Endothelial cell (in vitro differentiated cells): ENCODE measurements at regions not wholly inside any gene's neighbourhood (a gene's known extent, or its start where the extent isn't known, plus 50 kb on each side); places are given as distances from the start of the nearest gene placed in this dataset.

Source experiments
- DNase-seq: peaks from one replicate; pipeline ENCODE4 v3.0.0; 2021; ENCODE audit warnings: low spot score
- H3K27ac Mint-ChIP-seq: one replicate; pipeline ENCODE4 v1.8.0; 2021; ENCODE audit warnings: mixed read lengths, inconsistent platforms; ENCODE audit not compliant: unreplicated experiment
- H3K27me3 Mint-ChIP-seq: one replicate; pipeline ENCODE4 v1.8.0; 2021; ENCODE audit warnings: mild to moderate bottlenecking, moderate library complexity, mixed read lengths, inconsistent platforms; ENCODE audit not compliant: unreplicated experiment
- H3K36me3 Mint-ChIP-seq: one replicate; pipeline ENCODE4 v1.8.0; 2021; ENCODE audit warnings: mild to moderate bottlenecking, low read depth, mixed read lengths, inconsistent platforms; ENCODE audit not compliant: unreplicated experiment
- H3K4me1 Mint-ChIP-seq: one replicate; pipeline ENCODE4 v1.8.0; 2021; ENCODE audit warnings: mild to moderate bottlenecking, mixed read lengths, inconsistent platforms; ENCODE audit not compliant: unreplicated experiment
- H3K4me3 Mint-ChIP-seq: one replicate; pipeline ENCODE4 v1.8.0; 2021; ENCODE audit warnings: mild to moderate bottlenecking, mixed read lengths, inconsistent platforms; ENCODE audit not compliant: unreplicated experiment
- H3K9me3 Mint-ChIP-seq: one replicate; pipeline ENCODE4 v1.8.0; 2021; ENCODE audit warnings: mixed read lengths, inconsistent platforms; ENCODE audit not compliant: unreplicated experiment
- TF ChIP-seq, protein P1 (sequence below): fragments of 200-600 bp; sonication (generic); IDR thresholded peaks from one replicate; pipeline ENCODE4 v1.5.0; 2021; ENCODE audit warnings: antibody characterized with exemption; ENCODE audit not compliant: unreplicated experiment

DNA sequence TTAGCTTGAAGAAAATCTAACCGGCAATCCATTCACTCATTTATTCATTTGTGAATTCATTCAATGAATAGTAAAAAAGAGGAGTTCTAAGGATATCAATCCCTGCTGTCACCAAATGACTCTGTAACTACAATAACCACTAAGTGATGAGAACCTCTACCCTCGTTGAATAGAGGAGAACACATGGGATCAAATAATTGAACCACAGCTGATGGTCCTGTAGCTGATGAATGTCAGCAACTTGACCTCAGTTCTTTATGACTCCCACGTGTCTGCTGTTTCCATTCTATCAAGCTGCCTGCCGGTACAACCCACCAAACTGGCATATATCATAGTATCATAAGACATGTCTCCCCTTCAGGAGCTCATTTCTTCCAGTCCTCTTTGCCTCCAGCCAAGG lies 150.3 kb downstream of the PTGER3 start:
- Mint-ChIP-seq H3K36me3 (no peaks in the 10 kb centered on the region), H3K4me3 (no peak overlapping the region), H3K9me3 (no peaks in the 10 kb centered on the region), H3K27ac (no peak overlapping the region), H3K27me3 (no peaks in the 10 kb centered on the region), H3K4me1 (peaks cover 7% of the 10 kb centered on the region)
- TF ChIP-seq, protein P1, sequence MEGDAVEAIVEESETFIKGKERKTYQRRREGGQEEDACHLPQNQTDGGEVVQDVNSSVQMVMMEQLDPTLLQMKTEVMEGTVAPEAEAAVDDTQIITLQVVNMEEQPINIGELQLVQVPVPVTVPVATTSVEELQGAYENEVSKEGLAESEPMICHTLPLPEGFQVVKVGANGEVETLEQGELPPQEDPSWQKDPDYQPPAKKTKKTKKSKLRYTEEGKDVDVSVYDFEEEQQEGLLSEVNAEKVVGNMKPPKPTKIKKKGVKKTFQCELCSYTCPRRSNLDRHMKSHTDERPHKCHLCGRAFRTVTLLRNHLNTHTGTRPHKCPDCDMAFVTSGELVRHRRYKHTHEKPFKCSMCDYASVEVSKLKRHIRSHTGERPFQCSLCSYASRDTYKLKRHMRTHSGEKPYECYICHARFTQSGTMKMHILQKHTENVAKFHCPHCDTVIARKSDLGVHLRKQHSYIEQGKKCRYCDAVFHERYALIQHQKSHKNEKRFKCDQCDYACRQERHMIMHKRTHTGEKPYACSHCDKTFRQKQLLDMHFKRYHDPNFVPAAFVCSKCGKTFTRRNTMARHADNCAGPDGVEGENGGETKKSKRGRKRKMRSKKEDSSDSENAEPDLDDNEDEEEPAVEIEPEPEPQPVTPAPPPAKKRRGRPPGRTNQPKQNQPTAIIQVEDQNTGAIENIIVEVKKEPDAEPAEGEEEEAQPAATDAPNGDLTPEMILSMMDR, result no peak
- no peak for DNase-seq

DNA sequence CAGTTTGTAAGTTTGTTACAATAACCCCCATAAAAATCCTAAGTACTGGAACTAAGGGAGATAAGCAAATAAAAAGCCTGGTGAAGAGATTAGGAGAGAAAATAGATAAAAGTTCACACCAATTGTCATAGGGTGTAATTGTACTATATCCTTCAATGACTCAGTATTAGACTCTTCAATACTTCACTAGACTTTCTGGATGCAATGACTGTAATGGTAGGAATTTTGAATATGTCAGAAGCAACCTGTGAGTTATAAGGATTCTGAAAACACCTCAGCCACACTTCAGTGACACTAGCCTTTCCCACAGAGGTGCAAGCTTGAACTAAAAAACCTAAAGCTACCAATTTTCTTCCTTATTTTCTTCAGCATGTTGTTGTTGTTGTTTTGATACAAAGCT lies 147.9 kb downstream of the PTGER3 start:
- H3K36me3 Mint-ChIP-seq, result no peaks in the 10 kb centered on the region
- H3K4me1 Mint-ChIP-seq, result peaks cover 7% of the 10 kb centered on the region
- no peaks in the 10 kb centered on the region for H3K27me3 Mint-ChIP-seq
- no peak overlapping the region for H3K4me3 Mint-ChIP-seq
- H3K27ac Mint-ChIP-seq, result no peak overlapping the region
- H3K9me3 Mint-ChIP-seq, result no peaks in the 10 kb centered on the region
- DNase-seq, result no peak
- TF ChIP-seq, protein P1, result no peak

DNA sequence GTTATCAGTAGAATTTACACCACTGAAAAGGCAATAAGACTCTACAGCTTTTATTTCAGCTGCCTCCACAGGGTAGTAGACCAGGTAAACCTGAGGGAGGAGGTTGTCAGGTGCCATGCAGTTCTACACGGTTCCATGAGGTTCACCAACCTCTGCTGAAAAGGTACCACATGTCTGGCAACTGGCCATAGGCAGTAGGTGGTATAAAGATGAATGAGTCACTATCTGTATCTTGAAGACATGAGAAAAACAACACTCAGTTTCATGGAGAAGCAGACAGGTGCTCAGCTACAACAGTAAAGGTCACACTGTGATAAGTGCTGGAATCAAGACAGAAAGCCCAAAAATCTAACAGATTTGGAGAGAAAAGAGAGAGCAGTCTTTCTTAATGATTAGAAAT lies 145.4 kb downstream of the PTGER3 start:
- Mint-ChIP-seq H3K4me3 (no peak overlapping the region), H3K27ac (no peak overlapping the region), H3K4me1 (peaks cover 7% of the 10 kb centered on the region), H3K27me3 (no peaks in the 10 kb centered on the region), H3K9me3 (no peaks in the 10 kb centered on the region), H3K36me3 (no peaks in the 10 kb centered on the region)
- TF ChIP-seq, protein P1, result no peak
- DNase-seq, result no peak

DNA sequence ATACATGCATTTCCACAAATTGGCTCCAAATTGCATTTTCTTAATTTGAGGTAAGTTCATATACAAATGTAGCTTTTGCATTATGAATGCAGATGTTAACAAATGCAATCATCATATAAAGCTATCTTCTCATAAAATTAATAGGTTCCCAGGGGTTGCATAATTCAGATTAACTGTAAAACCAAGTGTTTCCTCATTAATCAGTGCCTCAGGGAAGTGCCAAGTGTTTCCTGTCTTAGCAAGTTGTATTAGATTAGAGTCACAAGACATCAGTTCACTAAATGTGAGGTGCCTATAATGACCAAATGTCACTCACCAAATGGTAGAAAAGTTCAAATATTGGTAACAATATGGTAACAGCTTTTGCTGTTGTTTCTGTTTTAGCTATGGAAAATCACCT lies 140.8 kb downstream of the PTGER3 start:
- Mint-ChIP-seq H3K4me3 (no peak overlapping the region), H3K36me3 (no peaks in the 10 kb centered on the region), H3K9me3 (no peaks in the 10 kb centered on the region), H3K27ac (no peak overlapping the region), H3K27me3 (no peaks in the 10 kb centered on the region), H3K4me1 (peaks cover 3% of the 10 kb centered on the region)
- TF ChIP-seq, protein P1, result no peak
- no peak for DNase-seq

DNA sequence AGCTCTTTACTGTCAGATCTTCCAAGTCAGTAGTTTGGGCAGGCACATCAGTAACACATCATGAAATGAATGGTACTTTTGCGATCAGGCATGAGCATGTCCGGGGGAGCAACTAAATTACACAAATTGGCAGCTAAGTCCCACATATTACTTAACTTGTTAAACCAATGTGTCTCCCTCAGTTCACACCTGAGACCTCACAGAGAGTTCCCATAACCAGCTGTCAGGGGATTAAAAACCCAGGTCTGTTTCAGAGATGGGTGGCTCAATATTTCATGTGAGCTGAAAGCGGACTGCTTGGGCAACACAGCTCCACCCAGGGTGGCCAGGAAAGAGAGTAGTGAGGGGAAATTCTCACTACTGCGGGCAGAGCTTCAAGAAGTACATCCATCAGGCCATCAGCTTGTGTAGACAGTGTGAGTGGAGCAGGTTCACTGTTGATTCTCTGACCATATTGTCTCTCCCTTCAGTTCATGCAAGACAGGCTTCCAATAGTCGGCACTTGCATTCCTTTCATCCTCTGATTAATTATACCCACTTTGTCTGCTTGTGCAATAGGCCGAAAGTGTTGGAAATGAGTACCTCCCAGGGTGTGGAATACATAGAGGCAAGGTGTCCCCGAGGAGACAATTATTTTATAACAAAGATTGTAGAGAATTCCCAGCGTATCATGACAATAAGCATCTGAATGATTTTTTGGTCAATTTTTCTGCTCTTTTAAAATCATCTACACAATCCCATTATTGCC lies 139.9 kb downstream of the PTGER3 start:
- Mint-ChIP-seq H3K4me3 (no peak overlapping the region), H3K4me1 (peaks cover 3% of the 10 kb centered on the region), H3K27ac (no peak overlapping the region), H3K9me3 (no peaks in the 10 kb centered on the region), H3K27me3 (no peaks in the 10 kb centered on the region), H3K36me3 (no peaks in the 10 kb centered on the region)
- TF ChIP-seq, protein P1, result no peak
- DNase-seq, result no peak
